ENCODE measurements at regions not wholly inside any gene's neighbourhood (a gene's known extent, or its start where the extent isn't known, plus 50 kb on each side); places are given as distances from the start of the nearest gene placed in this dataset.

- TF ChIP-seq CSDC2 (CRISPR knock-in tag; IDR thresholded peaks at IDR 0.05) (no peak), GLIS3 (CRISPR knock-in tag; IDR thresholded peaks at IDR 0.05) (no peak), ZNF8 (CRISPR knock-in tag; IDR thresholded peaks at IDR 0.05) (no peak), TCF4 (CRISPR knock-in tag; IDR thresholded peaks at IDR 0.05; ENCODE audit: borderline replicate concordance) (no peak), RARB (CRISPR knock-in tag; IDR thresholded peaks at IDR 0.05) (no peak), ZFP30 (CRISPR knock-in tag; IDR thresholded peaks at IDR 0.05) (no peak), ZFP3 (CRISPR knock-in tag; IDR thresholded peaks at IDR 0.05) (no peak), BACH2 (CRISPR knock-in tag; IDR thresholded peaks at IDR 0.05; ENCODE audit: borderline replicate concordance) (no peak), PATZ1 (CRISPR knock-in tag; IDR thresholded peaks at IDR 0.05; ENCODE audit: borderline replicate concordance) (no peak), TSHZ2 (CRISPR knock-in tag; IDR thresholded peaks at IDR 0.05) (no peak), ESRRG (CRISPR knock-in tag; IDR thresholded peaks at IDR 0.05) (no peak), ZC3H10 (CRISPR knock-in tag; IDR thresholded peaks at IDR 0.05) (no peak)
- ATAC-seq, result no peak
Measured at GRCh38 chr1:29831500-29832117, 595.3 kb downstream of the PTPRU start.

- no peak for ATAC-seq
- TF ChIP-seq ZFP3 (CRISPR knock-in tag; IDR thresholded peaks at IDR 0.05), result no peak
- no peak for TF ChIP-seq ESRRG (CRISPR knock-in tag; IDR thresholded peaks at IDR 0.05)
- TF ChIP-seq CSRNP3 (CRISPR knock-in tag; IDR thresholded peaks at IDR 0.05), result no peak
- TF ChIP-seq CSDC2 (CRISPR knock-in tag; IDR thresholded peaks at IDR 0.05), result no peak
- no peak for TF ChIP-seq TOX (CRISPR knock-in tag; IDR thresholded peaks at IDR 0.05; ENCODE audit: borderline replicate concordance)
- no peak for TF ChIP-seq CREB5 (CRISPR knock-in tag; IDR thresholded peaks at IDR 0.05; ENCODE audit: low read depth)
- no peak for TF ChIP-seq SNAI2 (CRISPR knock-in tag; IDR thresholded peaks at IDR 0.05)
- no peak for TF ChIP-seq OSR1 (CRISPR knock-in tag; IDR thresholded peaks at IDR 0.05)
- no peak for TF ChIP-seq GLIS3 (CRISPR knock-in tag; IDR thresholded peaks at IDR 0.05)
- TF ChIP-seq ZNF565 (CRISPR knock-in tag; conservative IDR thresholded peaks at IDR 0.05; ENCODE audit: low read depth), result no peak
- no peak for TF ChIP-seq ZNF70 (CRISPR knock-in tag; IDR thresholded peaks at IDR 0.05)
- no peak for TF ChIP-seq TCF4 (CRISPR knock-in tag; IDR thresholded peaks at IDR 0.05; ENCODE audit: borderline replicate concordance)
- TF ChIP-seq ARNTL (CRISPR knock-in tag; IDR thresholded peaks at IDR 0.05; ENCODE audit: borderline replicate concordance, low read depth), result no peak
- TF ChIP-seq TSHZ2 (CRISPR knock-in tag; IDR thresholded peaks at IDR 0.05), result no peak
Measured at GRCh38 chr1:29830916-29831315, 594.6 kb downstream of the PTPRU start.
